ENCODE measurements at regions not wholly inside any gene's neighbourhood (a gene's known extent, or its start where the extent isn't known, plus 50 kb on each side); places are given as distances from the start of the nearest gene placed in this dataset.

GRCh38 chr13:54958781-54959180 is 1930.2 kb downstream of the OLFM4 start:
- CTCF ChIA-PET: no interaction called here

GRCh38 chr13:54965881-54966280 is 1937.3 kb downstream of the OLFM4 start:
- ChIA-PET CTCF (no interaction called here), POLR2A (no interaction called here)
- no peak for DNase-seq (ENCODE audit: extremely low spot score)
- no peak for TF ChIP-seq NFRKB (IDR thresholded peaks at IDR 0.05)
- TF ChIP-seq TARDBP (IDR thresholded peaks at IDR 0.05): no peak
- TF ChIP-seq ARNT (IDR thresholded peaks at IDR 0.05): no peak
- no peak for TF ChIP-seq SP1 (IDR thresholded peaks at IDR 0.05)
- no peak for TF ChIP-seq L3MBTL2 (conservative IDR thresholded peaks at IDR 0.05)
- TF ChIP-seq PKNOX1 (IDR thresholded peaks at IDR 0.05): no peak
- no peak for TF ChIP-seq FOXK2 (IDR thresholded peaks at IDR 0.05)
- TF ChIP-seq FOXM1 (IDR thresholded peaks at IDR 0.05; ENCODE audit: borderline replicate concordance): no peak
- TF ChIP-seq ELF4 (IDR thresholded peaks at IDR 0.05): no peak
- no peak for TF ChIP-seq FOXA1 (IDR thresholded peaks at IDR 0.05)
- no peak for TF ChIP-seq HDGF (IDR thresholded peaks at IDR 0.05; ENCODE audit: borderline replicate concordance)
- no peak for TF ChIP-seq LEF1 (IDR thresholded peaks at IDR 0.05; ENCODE audit: borderline replicate concordance)
- no peak for TF ChIP-seq CTBP1 (IDR thresholded peaks at IDR 0.05; ENCODE audit: borderline replicate concordance)
- no peak for TF ChIP-seq BHLHE40 (IDR thresholded peaks at IDR 0.05; ENCODE audit: borderline replicate concordance)
- TF ChIP-seq SUZ12 (IDR thresholded peaks at IDR 0.05): no peak
- no peak for TF ChIP-seq ZNF384 (IDR thresholded peaks at IDR 0.05)

More at GRCh38 chr13:54958781-54959180, 1930.2 kb downstream of the OLFM4 start:
- TF ChIP-seq BHLHE40 (IDR thresholded peaks at IDR 0.05; ENCODE audit: borderline replicate concordance): no peak
- no peak for TF ChIP-seq ARNT (IDR thresholded peaks at IDR 0.05)
- no peak for TF ChIP-seq ZNF384 (IDR thresholded peaks at IDR 0.05)
- no peak for TF ChIP-seq L3MBTL2 (conservative IDR thresholded peaks at IDR 0.05)
- no peak for TF ChIP-seq NFRKB (IDR thresholded peaks at IDR 0.05)
- no peak for TF ChIP-seq CTBP1 (IDR thresholded peaks at IDR 0.05; ENCODE audit: borderline replicate concordance)
- no peak for TF ChIP-seq LEF1 (IDR thresholded peaks at IDR 0.05; ENCODE audit: borderline replicate concordance)
- TF ChIP-seq FOXK2 (IDR thresholded peaks at IDR 0.05): no peak
- no peak for TF ChIP-seq SUZ12 (IDR thresholded peaks at IDR 0.05)
- POLR2A ChIA-PET: no interaction called here
- no peak for DNase-seq (ENCODE audit: extremely low spot score)

GRCh38 chr13:54972838-54973237 is 1944.2 kb downstream of the OLFM4 start:
- TF ChIP-seq PKNOX1 (IDR thresholded peaks at IDR 0.05): no peak
- no peak for TF ChIP-seq ZNF384 (IDR thresholded peaks at IDR 0.05)
- TF ChIP-seq LEF1 (IDR thresholded peaks at IDR 0.05; ENCODE audit: borderline replicate concordance): no peak
- no peak for TF ChIP-seq NFRKB (IDR thresholded peaks at IDR 0.05)
- TF ChIP-seq BHLHE40 (IDR thresholded peaks at IDR 0.05; ENCODE audit: borderline replicate concordance): no peak
- TF ChIP-seq SP1 (IDR thresholded peaks at IDR 0.05): no peak
- no peak for TF ChIP-seq FOXA1 (IDR thresholded peaks at IDR 0.05)
- no peak for TF ChIP-seq FOXK2 (IDR thresholded peaks at IDR 0.05)
- no peak for TF ChIP-seq HDGF (IDR thresholded peaks at IDR 0.05; ENCODE audit: borderline replicate concordance)
- TF ChIP-seq TARDBP (IDR thresholded peaks at IDR 0.05): no peak
- no peak for DNase-seq (ENCODE audit: extremely low spot score)
- ChIA-PET POLR2A (no interaction called here), CTCF (no interaction called here)

GRCh38 chr13:54975676-54976075 is 1947.1 kb downstream of the OLFM4 start:
- TF ChIP-seq FOXA1 (IDR thresholded peaks at IDR 0.05): no peak
- TF ChIP-seq LEF1 (IDR thresholded peaks at IDR 0.05; ENCODE audit: borderline replicate concordance): no peak
- no peak for TF ChIP-seq TARDBP (IDR thresholded peaks at IDR 0.05)
- TF ChIP-seq PKNOX1 (IDR thresholded peaks at IDR 0.05): no peak
- no peak for TF ChIP-seq FOXM1 (IDR thresholded peaks at IDR 0.05; ENCODE audit: borderline replicate concordance)
- no peak for TF ChIP-seq CTBP1 (IDR thresholded peaks at IDR 0.05; ENCODE audit: borderline replicate concordance)
- TF ChIP-seq ARNT (IDR thresholded peaks at IDR 0.05): no peak
- TF ChIP-seq ELF4 (IDR thresholded peaks at IDR 0.05): no peak
- no peak for TF ChIP-seq HDGF (IDR thresholded peaks at IDR 0.05; ENCODE audit: borderline replicate concordance)
- TF ChIP-seq FOXK2 (IDR thresholded peaks at IDR 0.05): no peak
- TF ChIP-seq SP1 (IDR thresholded peaks at IDR 0.05): no peak
- TF ChIP-seq BHLHE40 (IDR thresholded peaks at IDR 0.05; ENCODE audit: borderline replicate concordance): no peak
- TF ChIP-seq NFRKB (IDR thresholded peaks at IDR 0.05): no peak
- no peak for TF ChIP-seq L3MBTL2 (conservative IDR thresholded peaks at IDR 0.05)
- TF ChIP-seq SUZ12 (IDR thresholded peaks at IDR 0.05): no peak
- TF ChIP-seq ZNF384 (IDR thresholded peaks at IDR 0.05): no peak
- CTCF ChIA-PET: no interaction called here
- POLR2A ChIA-PET: no interaction called here
- no peak for DNase-seq (ENCODE audit: extremely low spot score)

- no peak for TF ChIP-seq SP1 (IDR thresholded peaks at IDR 0.05)
- no peak for TF ChIP-seq FOXK2 (IDR thresholded peaks at IDR 0.05)
- no peak for TF ChIP-seq PKNOX1 (IDR thresholded peaks at IDR 0.05)
- TF ChIP-seq ELF4 (IDR thresholded peaks at IDR 0.05): no peak
- TF ChIP-seq NFRKB (IDR thresholded peaks at IDR 0.05): no peak
- no peak for TF ChIP-seq ZNF384 (IDR thresholded peaks at IDR 0.05)
- no peak for TF ChIP-seq SUZ12 (IDR thresholded peaks at IDR 0.05)
- TF ChIP-seq CTBP1 (IDR thresholded peaks at IDR 0.05; ENCODE audit: borderline replicate concordance): no peak
- TF ChIP-seq TARDBP (IDR thresholded peaks at IDR 0.05): no peak
- TF ChIP-seq FOXA1 (IDR thresholded peaks at IDR 0.05): no peak
- no peak for TF ChIP-seq FOXM1 (IDR thresholded peaks at IDR 0.05; ENCODE audit: borderline replicate concordance)
- no peak for TF ChIP-seq ARNT (IDR thresholded peaks at IDR 0.05)
- TF ChIP-seq BHLHE40 (IDR thresholded peaks at IDR 0.05; ENCODE audit: borderline replicate concordance): no peak
- no peak for TF ChIP-seq HDGF (IDR thresholded peaks at IDR 0.05; ENCODE audit: borderline replicate concordance)
- TF ChIP-seq LEF1 (IDR thresholded peaks at IDR 0.05; ENCODE audit: borderline replicate concordance): no peak
- TF ChIP-seq L3MBTL2 (conservative IDR thresholded peaks at IDR 0.05): no peak
- no peak for DNase-seq (ENCODE audit: extremely low spot score)
- ChIA-PET POLR2A (no interaction called here), CTCF (no interaction called here)
Observed at GRCh38 chr13:54980651-54981050, 1952.0 kb downstream of the OLFM4 start.
